22Rv1 (cell line): ENCODE measurements at regions not wholly inside any gene's neighbourhood (a gene's known extent, or its start where the extent isn't known, plus 50 kb on each side); places are given as distances from the start of the nearest gene placed in this dataset.

Experiments
- H3K27ac ChIP-seq: fragments of 450-650 bp; 2 replicates; pipeline ENCODE4 v1.5.1; 2017
- ZFX ChIP-seq: fragments of 450-650 bp; IDR thresholded peaks from 2 replicates; pipeline ENCODE4 v1.6.1; 2017; ENCODE audit warnings: antibody characterized with exemption, borderline replicate concordance
- TF ChIP-seq, protein P1 (sequence below): fragments of 450-650 bp; IDR thresholded peaks from 2 replicates; pipeline ENCODE4 v1.5.1; 2017; ENCODE audit warnings: mild to moderate bottlenecking

DNA sequence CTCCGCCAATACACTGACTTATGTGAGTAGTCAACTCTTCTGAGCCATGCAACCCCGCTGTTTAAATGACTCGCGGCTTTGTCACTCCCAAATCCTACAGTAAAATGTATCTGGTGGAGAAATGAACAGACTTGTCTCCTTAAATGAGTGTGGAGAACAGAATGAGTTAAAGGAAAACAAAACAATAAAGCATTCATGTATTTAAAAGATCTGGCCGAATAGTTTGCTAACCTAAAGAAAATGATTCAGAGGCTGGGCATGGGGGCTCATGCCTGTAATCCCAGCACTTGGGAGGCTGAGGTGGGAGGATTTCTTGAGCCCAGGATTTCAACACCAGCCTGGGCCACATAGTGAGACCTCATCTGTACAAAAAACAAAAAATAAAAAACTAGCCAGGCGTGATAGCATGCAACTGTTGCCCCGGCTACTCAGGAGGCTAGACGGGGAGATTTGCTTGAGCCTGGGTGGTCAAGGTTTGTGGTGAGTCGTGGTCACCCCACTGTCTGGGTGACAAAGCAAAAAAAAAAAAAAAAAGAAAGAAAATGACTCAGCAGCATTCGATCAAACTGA, 86.5 kb upstream of the PFKP start:
- TF ChIP-seq, protein P1, sequence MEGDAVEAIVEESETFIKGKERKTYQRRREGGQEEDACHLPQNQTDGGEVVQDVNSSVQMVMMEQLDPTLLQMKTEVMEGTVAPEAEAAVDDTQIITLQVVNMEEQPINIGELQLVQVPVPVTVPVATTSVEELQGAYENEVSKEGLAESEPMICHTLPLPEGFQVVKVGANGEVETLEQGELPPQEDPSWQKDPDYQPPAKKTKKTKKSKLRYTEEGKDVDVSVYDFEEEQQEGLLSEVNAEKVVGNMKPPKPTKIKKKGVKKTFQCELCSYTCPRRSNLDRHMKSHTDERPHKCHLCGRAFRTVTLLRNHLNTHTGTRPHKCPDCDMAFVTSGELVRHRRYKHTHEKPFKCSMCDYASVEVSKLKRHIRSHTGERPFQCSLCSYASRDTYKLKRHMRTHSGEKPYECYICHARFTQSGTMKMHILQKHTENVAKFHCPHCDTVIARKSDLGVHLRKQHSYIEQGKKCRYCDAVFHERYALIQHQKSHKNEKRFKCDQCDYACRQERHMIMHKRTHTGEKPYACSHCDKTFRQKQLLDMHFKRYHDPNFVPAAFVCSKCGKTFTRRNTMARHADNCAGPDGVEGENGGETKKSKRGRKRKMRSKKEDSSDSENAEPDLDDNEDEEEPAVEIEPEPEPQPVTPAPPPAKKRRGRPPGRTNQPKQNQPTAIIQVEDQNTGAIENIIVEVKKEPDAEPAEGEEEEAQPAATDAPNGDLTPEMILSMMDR = no peak
- no peak for TF ChIP-seq ZFX
- no peak overlapping the region for H3K27ac ChIP-seq

DNA sequence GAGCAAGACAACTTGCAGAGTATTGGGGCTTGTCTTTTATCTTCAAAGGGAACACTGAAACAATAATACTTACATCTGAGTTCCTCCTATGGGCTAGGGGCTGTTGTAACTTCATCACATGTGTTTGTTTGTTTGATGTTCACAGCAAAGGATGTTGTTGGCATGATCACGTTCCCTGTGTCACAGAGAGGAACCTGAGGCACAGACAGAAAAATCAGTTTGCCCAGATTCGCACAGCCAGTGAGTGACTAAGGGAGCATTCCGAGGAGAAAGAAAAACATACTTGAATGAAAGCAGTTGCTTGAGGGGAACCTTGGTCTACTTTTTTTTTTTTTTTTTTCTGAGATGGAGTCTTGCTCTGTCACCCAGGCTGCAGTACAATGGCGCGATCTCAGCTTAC, 87.2 kb upstream of the PFKP start:
- no peak for TF ChIP-seq ZFX
- TF ChIP-seq, protein P1 = no peak
- no peak overlapping the region for H3K27ac ChIP-seq

DNA sequence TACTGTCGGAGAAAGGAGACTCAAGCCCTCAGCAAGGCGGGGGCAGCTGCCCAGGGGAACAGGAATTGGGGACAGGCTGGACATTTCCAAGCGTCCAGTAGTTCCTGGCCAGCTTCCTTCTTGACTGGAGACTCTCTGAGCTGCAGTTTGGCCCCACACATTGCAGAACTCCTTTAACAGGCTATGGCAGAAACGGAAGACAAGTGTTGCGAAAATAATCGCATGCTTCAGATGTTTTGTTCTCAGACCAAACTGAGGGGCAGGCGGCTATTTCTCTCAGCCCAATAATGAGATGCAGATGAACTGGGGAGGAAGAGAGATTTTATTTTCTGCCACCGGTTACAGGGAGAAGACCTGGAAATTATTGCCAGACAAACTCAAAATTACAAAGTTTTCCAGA, 88.0 kb upstream of the PFKP start:
- H3K27ac ChIP-seq = no peak overlapping the region
- TF ChIP-seq, protein P1 = no peak
- TF ChIP-seq ZFX = no peak

DNA sequence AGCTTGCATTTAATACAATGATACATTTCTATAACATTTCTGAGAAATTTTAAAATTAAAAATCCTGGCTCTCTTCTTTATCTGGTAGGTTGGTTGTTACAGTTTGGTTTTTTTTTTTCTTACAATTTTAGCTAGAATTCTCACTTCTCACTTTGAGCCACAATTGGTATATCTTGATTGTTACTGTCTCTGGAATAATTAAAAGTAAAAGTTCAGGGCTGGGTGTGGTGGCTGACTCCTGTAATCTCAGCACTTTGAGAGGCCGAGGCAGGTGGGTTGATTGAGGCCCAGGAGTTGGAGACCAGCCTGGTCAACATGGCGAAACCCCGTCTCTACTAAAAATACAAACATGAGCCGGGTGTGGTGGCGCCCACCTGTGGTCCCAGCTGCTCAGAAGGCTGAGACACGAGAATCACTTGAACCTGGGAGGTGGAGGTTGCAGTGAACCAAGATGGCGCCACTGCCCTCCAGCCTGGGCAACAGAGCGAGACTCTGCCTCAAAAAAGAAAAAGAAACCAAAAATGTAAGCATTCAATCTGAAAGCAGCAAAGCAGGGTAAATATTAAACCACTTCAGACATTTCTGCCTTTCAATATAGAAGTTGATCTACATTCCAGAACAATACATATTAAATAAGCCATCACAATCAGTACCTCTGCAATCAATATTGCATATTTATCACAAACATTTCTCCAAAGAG, 88.6 kb upstream of the PFKP start:
- H3K27ac ChIP-seq = no peak overlapping the region
- TF ChIP-seq, protein P1 = no peak
- TF ChIP-seq ZFX = no peak

DNA sequence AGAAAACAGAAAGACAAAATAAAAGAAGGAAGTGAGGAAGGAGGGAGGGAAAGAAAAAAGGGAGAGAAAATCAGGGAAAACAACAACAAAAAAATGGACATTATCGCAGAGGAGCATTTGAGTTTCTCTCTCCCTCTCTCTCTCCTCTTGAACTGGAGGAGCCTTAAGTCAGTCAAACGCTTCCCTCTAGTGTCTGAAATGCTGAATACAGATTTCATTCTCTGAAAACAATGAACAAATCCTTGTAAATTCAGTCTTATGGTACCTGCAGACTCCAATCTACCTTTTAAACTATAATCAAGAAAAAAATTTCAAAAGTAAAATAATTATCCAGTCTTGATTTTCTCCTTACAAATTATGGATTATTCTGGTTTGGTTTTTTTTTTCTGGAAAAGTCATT, 89.2 kb upstream of the PFKP start:
- no peak overlapping the region for H3K27ac ChIP-seq
- no peak for TF ChIP-seq ZFX
- TF ChIP-seq, protein P1 = 0 out of 2 replicates have a peak, but pooled peaks have one; percentile 21

DNA sequence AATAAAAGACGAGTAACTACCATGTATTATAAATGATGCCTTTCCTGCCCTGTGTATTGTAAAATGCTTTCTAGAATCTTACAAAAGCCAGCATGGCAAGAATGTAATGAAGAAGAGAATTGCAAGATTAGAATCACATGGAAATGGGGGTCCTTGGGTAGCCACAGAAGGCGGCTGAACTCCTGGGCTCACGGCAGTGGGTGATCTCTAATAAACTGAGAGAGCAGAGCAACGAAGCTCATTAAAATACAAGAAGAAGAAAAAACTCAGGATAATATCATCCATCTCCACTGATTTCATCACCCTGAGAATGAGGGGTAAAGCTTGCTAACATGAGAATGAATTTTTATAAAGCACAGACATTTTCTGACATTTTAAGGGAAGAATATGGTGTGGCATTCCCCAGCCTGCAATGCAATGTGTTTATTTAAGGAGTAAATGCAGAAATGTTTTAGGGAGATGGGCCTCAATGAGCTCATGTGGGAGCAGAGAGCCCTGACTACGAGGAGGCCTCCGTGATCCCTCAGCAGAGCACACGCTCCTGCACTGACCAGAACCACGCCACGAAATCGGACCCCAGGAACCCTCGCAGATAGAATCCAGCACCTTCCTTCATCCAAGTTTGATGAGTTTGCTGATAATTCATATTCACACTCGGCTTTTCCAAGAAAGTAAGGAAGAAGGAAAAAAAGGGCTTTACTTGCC, 92.7 kb upstream of the PFKP start:
- no peak overlapping the region for H3K27ac ChIP-seq
- TF ChIP-seq ZFX = no peak
- TF ChIP-seq, protein P1 = no peak

DNA sequence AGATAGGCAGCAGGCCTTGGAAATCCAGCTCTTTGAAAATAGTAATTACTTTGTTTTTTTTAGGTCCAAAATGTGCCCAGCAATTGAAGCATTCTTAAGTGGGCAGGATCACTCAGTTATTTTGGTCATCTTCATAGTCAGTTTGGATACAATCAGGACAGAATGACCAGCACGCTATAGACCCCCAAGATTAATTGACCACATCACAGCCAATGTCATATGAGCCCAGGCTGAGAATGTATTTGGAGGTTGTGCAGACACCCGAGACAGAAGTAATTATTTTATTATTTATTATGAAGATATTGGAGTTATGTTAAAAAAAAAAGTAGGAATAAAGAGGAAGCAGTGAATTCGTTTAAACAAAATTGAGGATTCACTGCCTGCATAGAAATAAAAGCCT, 93.3 kb upstream of the PFKP start:
- TF ChIP-seq ZFX = no peak
- no peak overlapping the region for H3K27ac ChIP-seq
